Endodermal cell (in vitro differentiated cells): ENCODE measurements at regions not wholly inside any gene's neighbourhood (a gene's known extent, or its start where the extent isn't known, plus 50 kb on each side); places are given as distances from the start of the nearest gene placed in this dataset.

Source experiments
- DNase-seq: peaks from one replicate; pipeline ENCODE4 v3.0.0-alpha.2; 2017
- H3K27ac ChIP-seq: 2 replicates; pipeline ENCODE4 v1.5.1; 2013; ENCODE audit warnings: mild to moderate bottlenecking, low read depth, low read length, moderate library complexity
- H3K27me3 ChIP-seq: 2 replicates; pipeline ENCODE4 v1.6.1; 2013; ENCODE audit warnings: mild to moderate bottlenecking, low read length, moderate library complexity; ENCODE audit not compliant: insufficient read depth, control insufficient read depth, poor library complexity, severe bottlenecking
- H3K36me3 ChIP-seq: 2 replicates; pipeline ENCODE4 v1.7.0; 2013; ENCODE audit warnings: mild to moderate bottlenecking, low read length, moderate library complexity; ENCODE audit not compliant: control insufficient read depth, insufficient read depth
- H3K4me1 ChIP-seq: one replicate; pipeline ENCODE4 v1.7.0; 2013; ENCODE audit warnings: low read length; ENCODE audit not compliant: control insufficient read depth, insufficient read depth
- H3K4me3 ChIP-seq: 2 replicates; pipeline ENCODE4 v1.5.1; 2013; ENCODE audit warnings: mild to moderate bottlenecking, low read length, moderate library complexity
- H3K9ac ChIP-seq: 2 replicates; pipeline ENCODE4 v1.6.1; 2013; ENCODE audit warnings: mild to moderate bottlenecking, low read length, moderate library complexity; ENCODE audit not compliant: poor library complexity, severe bottlenecking; ENCODE audit errors: extremely low read depth
- H3K9me3 ChIP-seq: 2 replicates; pipeline ENCODE4 v1.6.1; 2013; ENCODE audit warnings: mild to moderate bottlenecking, low read length, moderate library complexity; ENCODE audit not compliant: control insufficient read depth
- H3K27ac Mint-ChIP-seq: 2 replicates; pipeline ENCODE4 v1.8.0; 2020; ENCODE audit warnings: mixed read lengths
- H3K27me3 Mint-ChIP-seq: 2 replicates; pipeline ENCODE4 v1.8.0; 2021; ENCODE audit warnings: mild to moderate bottlenecking, mixed read lengths; ENCODE audit not compliant: insufficient read depth
- H3K36me3 Mint-ChIP-seq: 2 replicates; pipeline ENCODE4 v1.8.0; 2020; ENCODE audit warnings: low read depth, mixed read lengths
- H3K4me1 Mint-ChIP-seq: 2 replicates; pipeline ENCODE4 v1.8.0; 2020; ENCODE audit warnings: mixed read lengths
- H3K4me3 Mint-ChIP-seq: 2 replicates; pipeline ENCODE4 v1.8.0; 2020; ENCODE audit warnings: mild to moderate bottlenecking, moderate library complexity, mixed read lengths
- H3K9me3 Mint-ChIP-seq: 2 replicates; pipeline ENCODE4 v1.8.0; 2020; ENCODE audit warnings: mild to moderate bottlenecking, mixed read lengths
- WGBS, 2 experiments: methylation state at CpG; one replicate each; pipeline versions ENCODE4 v1.1.5 to v1.1.7; 2013; ENCODE audit warnings: missing lambda C conversion rate in 2 of 2, mixed read lengths in 1 of 2; ENCODE audit not compliant: insufficient coverage in 1 of 2, insufficient read length in 1 of 2; 5-methylcytosine and 5-hydroxymethylcytosine counted together
- TF ChIP-seq, protein P1 (sequence below): fragments of 200-600 bp; sonication (generic); conservative IDR thresholded peaks from 2 replicates; pipeline ENCODE4 v1.5.0; 2021; ENCODE audit warnings: antibody characterized with exemption, mild to moderate bottlenecking

DNA sequence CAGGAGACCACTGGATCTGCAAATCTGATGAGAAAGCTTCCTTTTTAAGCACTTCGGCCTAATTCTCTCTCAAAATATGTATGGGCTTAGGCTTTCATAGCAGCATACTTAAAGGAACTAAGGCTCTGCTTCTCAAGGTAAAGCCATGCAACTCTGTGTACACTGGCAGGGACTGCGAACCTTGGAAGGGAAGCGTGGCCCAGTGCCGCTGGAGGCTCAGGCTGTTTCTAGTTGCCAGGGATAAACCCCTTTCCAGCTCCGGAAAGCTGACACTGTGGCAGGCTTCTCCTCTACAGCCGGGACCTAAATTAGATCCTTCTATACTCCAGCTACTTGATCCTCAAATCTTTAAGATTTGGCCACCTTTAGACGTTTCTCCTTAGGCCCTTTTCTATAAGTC is 1091.3 kb upstream of the TENM3 start:
- Histone ChIP-seq H3K27me3 (no peaks in the 10 kb centered on the region), H3K4me3 (no peak overlapping the region), H3K4me1 (no peaks in the 10 kb centered on the region), H3K27ac (no peak overlapping the region), H3K9ac (no peak overlapping the region), H3K9me3 (no peaks in the 10 kb centered on the region), H3K36me3 (no peaks in the 10 kb centered on the region)
- Mint-ChIP-seq H3K36me3 (no peaks in the 10 kb centered on the region), H3K4me1 (peaks cover 1% of the 10 kb centered on the region), H3K27me3 (no peaks in the 10 kb centered on the region), H3K27ac (no peak overlapping the region), H3K9me3 (no peaks in the 10 kb centered on the region), H3K4me3 (no peak overlapping the region)
- no peak for DNase-seq
- TF ChIP-seq, protein P1, sequence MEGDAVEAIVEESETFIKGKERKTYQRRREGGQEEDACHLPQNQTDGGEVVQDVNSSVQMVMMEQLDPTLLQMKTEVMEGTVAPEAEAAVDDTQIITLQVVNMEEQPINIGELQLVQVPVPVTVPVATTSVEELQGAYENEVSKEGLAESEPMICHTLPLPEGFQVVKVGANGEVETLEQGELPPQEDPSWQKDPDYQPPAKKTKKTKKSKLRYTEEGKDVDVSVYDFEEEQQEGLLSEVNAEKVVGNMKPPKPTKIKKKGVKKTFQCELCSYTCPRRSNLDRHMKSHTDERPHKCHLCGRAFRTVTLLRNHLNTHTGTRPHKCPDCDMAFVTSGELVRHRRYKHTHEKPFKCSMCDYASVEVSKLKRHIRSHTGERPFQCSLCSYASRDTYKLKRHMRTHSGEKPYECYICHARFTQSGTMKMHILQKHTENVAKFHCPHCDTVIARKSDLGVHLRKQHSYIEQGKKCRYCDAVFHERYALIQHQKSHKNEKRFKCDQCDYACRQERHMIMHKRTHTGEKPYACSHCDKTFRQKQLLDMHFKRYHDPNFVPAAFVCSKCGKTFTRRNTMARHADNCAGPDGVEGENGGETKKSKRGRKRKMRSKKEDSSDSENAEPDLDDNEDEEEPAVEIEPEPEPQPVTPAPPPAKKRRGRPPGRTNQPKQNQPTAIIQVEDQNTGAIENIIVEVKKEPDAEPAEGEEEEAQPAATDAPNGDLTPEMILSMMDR = no peak
- WGBS, 2 experiments = 90 to 96% methylated on average over 5 to 7 of the region's 7 CpGs

DNA sequence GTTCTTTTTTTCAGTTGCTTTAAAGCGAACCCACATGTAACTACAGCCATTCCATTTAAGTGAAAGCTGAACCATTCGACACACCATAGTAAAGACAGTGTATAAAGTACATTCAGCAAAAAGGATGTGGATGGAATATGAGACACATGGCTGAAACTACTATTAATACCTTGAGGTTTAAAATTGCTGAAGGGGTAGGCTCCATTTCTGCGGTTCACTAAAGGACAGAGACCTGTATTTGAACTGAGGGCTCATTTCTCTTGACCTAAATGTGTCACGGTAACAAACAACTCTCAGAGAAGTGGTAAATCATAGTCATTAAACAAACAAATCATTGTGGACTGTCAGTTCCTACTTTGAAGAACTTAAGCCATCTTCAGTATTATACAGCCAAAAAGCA is 1085.6 kb upstream of the TENM3 start:
- H3K9me3 Mint-ChIP-seq = no peaks in the 10 kb centered on the region
- H3K27ac ChIP-seq = no peak overlapping the region
- no peaks in the 10 kb centered on the region for H3K27me3 ChIP-seq
- no peaks in the 10 kb centered on the region for H3K9me3 ChIP-seq
- no peak for DNase-seq
- H3K4me1 ChIP-seq = no peaks in the 10 kb centered on the region
- 83 to 100% methylated on average over 1 to 4 of the region's 4 CpGs for WGBS, 2 experiments
- H3K27me3 Mint-ChIP-seq = no peaks in the 10 kb centered on the region
- H3K27ac Mint-ChIP-seq = no peak overlapping the region
- TF ChIP-seq, protein P1 = no peak
- no peaks in the 10 kb centered on the region for H3K36me3 ChIP-seq
- H3K4me3 Mint-ChIP-seq = no peak overlapping the region
- H3K4me1 Mint-ChIP-seq = peaks cover 4% of the 10 kb centered on the region
- no peak overlapping the region for H3K9ac ChIP-seq
- H3K36me3 Mint-ChIP-seq = no peaks in the 10 kb centered on the region
- H3K4me3 ChIP-seq = no peak overlapping the region

DNA sequence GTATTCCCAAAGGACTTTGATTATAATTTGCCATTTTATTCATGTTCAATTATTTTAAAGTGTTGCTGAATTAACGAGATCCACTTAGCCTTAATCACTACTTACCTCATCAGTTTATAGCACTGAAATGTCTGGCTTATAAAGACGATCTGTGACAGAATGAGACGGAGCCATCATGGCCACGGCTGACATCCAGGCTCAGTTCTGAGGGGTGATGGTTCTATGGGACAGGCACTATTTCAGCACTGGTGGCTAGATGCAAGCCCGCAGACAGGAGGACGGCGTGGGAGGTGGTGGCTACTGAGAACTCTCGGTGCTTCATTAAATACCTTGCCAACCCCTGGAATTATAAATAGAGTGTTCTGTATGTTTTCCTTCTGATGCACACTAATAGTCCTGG is 1084.2 kb upstream of the TENM3 start:
- Mint-ChIP-seq H3K27me3 (no peaks in the 10 kb centered on the region), H3K36me3 (no peaks in the 10 kb centered on the region), H3K9me3 (no peaks in the 10 kb centered on the region), H3K4me1 (peaks cover 4% of the 10 kb centered on the region), H3K4me3 (no peak overlapping the region), H3K27ac (no peak overlapping the region)
- Histone ChIP-seq H3K27ac (no peak overlapping the region), H3K27me3 (no peaks in the 10 kb centered on the region), H3K9me3 (no peaks in the 10 kb centered on the region), H3K9ac (no peak overlapping the region), H3K4me3 (no peak overlapping the region), H3K36me3 (no peaks in the 10 kb centered on the region), H3K4me1 (no peaks in the 10 kb centered on the region)
- TF ChIP-seq, protein P1 = no peak
- 88 to 100% methylated on average over 5 to 8 of the region's 8 CpGs for WGBS, 2 experiments
- DNase-seq = no peak
